ENCODE measurements at regions not wholly inside any gene's neighbourhood (a gene's known extent, or its start where the extent isn't known, plus 50 kb on each side); places are given as distances from the start of the nearest gene placed in this dataset.

DNA sequence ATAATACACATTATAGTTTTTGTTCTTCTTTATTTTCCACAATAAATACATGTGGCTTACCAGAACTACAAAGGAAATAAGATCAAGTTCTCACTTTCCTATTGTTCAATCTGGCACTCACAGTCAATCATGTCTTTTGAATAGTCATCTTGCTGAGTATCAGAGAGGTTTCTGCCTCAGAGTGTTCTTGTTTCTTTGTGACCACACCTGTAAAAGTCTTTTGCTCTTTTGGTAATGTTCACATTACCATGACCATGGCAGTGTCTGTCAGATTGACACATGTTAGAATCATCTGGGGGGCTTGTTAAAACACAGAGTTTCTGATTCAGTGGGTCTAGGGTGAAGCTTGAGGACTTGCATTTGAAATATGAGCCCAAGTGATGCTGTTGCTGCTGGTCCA, 135.0 kb downstream of the SATB1 start:
- TF ChIP-seq CTCF (IDR thresholded peaks at IDR 0.05), result no peak
- no peak for TF ChIP-seq EZH2 (IDR thresholded peaks at IDR 0.05; ENCODE audit: borderline replicate concordance, insufficient read depth, low read depth, low read length, poor library complexity, severe bottlenecking)

All from B cell (primary cell).